ENCODE measurements at regions not wholly inside any gene's neighbourhood (a gene's known extent, or its start where the extent isn't known, plus 50 kb on each side); places are given as distances from the start of the nearest gene placed in this dataset.
"Not testable (repeated sequence)": the region's sequence is repeated elsewhere in the genome, so short reads cannot be mapped to it uniquely, and the experiment has no call there.

DNA sequence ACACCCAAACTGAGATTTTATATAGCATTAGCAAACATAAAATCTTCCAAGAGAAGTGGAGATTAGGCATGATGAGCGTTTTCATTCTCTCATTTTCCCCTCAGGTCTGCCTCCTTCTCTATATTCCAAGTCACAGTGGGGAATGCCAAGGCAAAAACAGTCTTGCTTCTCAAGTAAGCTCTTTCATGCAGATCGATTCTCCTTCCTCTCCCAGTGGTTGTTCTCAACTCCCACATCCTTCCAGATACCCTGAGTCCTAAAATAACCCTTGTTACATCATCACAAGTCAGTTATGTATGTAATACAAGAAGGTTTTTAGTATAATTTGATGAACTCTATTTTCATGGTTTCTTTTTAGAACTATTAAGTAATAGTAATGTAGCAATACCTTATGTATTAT is 150.6 kb downstream of the TXNL1 start:
- no peak for DNase-seq

DNA sequence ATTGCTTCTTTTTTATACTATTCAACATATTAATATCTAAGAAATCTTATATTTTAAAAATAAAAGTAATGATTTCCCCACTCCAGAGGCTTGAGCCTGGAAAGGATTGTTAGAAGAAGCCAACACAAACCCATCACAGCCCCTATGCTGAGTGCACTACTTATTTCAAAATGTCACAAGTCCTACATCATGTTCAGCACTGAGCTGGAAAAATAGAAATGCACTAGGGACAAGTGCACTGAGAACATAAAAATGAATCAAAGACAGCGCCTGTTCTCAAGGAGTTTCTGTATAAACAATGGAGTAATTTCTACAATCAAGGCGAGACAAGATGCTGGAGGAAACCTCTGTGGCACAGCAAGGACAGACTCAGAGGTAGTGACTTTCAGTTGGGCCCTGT is 155.0 kb downstream of the TXNL1 start:
- no peak for DNase-seq

DNA sequence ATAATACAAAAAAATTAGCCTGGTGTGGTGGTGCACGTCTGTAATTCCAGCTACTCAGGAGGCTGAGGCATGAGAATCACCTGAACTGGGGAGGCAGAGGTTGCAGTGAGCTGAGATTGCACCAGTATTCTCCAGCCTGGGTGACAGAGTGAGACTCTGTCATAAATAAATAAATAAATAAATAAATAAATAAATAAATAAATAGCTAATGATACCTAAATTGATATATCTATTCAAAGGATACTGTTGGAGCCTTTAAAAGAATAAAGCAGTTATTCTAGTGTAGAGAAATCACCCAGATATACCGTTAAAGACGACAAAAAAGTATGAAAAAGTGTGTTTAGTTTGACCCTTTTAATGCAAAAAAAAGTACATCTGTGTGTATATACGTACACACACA is 155.6 kb downstream of the TXNL1 start:
- not testable (repeated sequence) for DNase-seq

DNA sequence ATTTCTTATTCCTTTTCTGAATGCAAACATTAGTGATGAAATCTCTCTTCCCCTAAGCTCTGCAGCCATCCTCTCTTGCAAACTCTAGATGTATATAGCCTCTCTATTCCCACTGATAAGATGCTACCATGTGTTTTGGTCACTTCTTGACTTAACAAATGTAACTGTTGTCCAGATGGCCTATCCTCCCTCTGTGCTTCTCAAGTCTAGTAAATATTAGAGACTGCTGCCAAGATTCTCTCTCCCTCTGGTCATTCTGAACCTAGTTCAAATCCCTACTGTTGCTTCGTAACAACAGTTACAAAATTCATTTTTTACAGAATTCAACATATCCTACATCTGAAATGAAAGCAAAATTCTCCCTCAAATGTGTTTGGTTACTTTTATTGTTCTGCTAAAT is 156.6 kb downstream of the TXNL1 start:
- no peak for DNase-seq

DNA sequence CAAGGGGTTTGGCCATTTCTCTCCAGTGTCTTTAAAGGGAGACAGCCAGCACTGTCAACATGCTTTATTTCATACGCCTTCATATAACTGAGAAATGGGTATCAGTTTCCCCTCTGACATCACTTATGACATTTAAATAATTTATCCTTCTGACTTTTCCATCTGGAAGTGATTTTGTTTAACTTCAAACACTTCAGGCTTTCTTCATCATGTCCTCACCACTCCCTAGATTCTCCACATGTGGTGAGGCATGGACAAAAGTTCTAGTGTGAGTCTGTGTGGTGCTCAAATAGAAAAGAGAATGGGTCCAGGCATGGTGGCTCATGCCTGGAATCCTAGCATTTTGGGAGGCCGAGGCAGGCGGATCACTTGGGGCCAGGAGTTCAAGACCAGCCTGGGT is 158.6 kb downstream of the TXNL1 start:
- no peak for DNase-seq

DNA sequence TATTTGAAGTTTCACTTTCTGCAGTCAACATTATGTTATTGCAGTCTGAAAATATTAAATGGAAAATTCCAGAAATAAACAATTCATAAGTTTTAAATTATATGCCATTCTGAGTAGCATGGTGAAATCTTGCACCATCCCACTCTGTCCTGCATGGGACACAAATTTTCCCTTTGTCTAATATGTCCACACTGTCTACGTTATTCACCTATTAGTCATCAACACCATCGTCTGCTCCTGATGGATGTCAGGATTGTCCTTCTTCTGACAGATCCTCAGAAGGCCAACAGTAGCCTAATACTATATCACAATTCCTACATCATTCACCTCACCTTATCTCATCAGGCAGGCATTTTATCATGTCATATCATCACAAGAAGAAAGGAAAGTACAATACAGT is 163.1 kb downstream of the TXNL1 start:
- DNase-seq = no peak

DNA sequence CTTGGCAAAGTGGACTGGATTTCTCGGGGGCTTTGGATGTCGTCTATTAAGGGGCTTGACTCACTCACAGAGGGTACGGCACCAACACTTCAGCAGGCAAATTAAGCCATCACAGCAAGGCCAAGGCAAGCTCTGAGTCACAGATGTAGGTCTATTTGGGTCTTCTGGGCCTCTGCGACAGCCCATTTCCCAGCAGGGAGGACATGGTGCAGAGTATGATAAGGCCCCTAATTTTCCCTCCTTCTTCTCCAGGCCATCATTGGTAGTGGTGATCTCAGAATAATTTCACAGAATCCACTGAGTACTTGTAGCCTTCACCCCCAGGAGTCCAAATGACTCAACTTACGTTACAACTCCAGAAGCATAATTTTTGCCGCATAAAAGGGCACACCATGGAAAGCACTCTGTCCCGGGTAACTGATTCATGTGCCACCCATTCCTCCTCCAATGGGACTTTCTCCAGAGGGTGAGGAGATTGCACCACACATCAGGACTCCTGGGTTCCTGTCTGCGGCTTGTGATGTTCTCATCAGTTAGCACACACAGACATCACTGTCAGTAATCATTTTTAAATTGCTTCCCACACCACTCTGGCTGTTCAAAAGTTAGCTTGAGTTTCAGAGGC is 164.9 kb downstream of the TXNL1 start:
- DNase-seq = no peak

DNA sequence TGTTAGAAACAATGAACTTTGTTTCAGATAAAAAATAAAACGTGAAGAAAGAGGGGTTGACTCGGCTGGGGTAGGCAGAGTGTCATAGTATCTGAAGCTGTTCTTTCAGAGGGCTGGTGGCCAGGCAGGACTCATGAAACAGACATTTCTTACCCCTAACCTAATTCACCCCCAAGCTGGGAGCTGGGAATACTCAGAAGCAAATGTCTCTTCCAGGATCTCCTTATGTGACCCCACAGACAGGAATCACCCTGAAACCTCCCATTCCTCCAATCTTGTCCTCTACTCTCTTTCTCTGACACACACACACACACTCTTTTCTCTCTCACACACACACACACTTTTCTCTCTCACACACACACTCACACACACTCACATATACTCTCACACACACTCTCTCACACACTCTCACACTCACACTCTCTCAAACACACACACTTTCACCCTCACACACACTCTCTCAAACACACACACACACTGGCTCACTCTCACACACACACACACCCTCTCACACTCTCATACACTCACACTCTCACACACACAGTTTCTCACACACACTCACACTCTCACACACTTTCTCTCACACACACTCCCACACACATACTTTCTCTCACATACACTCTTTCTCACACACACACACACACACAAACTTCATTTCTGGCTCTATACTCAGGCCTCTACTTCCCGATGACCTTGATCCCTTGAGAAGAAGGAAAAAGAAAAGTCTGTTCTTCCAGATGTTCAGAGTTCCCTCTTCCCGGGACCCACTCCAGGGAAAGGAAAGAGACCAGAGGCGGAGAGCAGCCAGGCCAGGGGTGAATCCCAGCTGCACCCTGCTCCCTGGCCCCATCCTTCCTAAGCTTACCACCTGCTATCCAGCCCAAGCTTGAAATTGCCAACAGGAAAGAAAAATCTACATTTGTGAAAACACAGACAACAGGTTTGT is 167.7 kb downstream of the TXNL1 start:
- DNase-seq = no peak

DNA sequence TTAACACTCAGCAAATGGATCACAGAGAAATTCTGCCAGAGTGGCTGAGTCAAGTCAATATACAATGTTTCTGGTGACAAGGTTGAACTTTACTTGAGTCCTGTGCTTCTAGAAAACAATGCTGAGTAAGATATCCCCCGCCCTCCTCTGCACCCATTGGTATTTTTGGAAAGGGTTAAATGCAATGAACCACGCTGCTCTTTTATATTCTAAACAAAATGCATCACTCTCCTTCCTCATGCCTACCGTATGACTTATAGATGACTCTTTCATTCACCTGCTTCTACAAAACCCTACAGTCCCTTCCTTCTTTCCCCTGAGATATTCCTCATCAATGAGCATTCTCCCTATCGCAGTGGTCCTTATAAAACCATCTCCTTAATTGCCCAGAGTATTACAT is 168.8 kb downstream of the TXNL1 start:
- no peak for DNase-seq

DNA sequence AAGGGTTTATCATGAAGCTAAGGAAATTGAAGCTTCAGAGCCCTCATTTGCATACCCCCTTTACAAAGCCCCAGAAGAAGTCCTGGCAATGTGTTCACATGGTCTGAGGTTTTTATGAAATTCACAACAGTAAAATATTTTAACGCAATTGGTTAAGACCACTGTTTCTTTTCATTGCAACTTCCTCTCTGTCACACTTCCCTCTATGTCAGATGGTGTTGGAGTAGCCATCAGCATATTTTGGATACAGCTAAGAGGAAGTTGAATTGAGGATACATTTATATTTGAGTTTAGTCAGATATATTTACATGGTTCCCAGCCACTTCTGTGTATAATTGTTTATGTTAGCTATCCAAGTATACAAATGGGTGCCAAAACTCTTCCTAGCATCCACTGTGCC is 170.0 kb downstream of the TXNL1 start:
- no peak for DNase-seq

DNA sequence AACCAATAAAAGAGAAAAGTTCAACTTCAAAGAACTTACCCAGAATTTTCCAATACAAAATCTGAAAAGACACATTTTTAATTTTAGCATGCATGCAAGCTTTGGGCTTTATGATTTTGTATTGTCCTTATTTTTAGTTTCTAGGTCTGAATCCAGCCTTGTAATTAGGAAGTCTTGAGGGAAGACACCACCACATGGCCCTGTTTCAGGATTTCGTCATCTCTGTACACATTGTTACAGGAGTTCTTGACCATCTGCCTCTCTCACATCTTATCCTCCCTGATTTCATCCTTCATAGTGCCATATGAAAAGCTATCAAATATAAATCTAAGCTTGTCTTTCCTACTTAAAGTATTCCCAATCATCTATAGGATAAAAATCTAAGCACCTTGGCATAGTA is 176.1 kb downstream of the TXNL1 start:
- no peak for DNase-seq

DNA sequence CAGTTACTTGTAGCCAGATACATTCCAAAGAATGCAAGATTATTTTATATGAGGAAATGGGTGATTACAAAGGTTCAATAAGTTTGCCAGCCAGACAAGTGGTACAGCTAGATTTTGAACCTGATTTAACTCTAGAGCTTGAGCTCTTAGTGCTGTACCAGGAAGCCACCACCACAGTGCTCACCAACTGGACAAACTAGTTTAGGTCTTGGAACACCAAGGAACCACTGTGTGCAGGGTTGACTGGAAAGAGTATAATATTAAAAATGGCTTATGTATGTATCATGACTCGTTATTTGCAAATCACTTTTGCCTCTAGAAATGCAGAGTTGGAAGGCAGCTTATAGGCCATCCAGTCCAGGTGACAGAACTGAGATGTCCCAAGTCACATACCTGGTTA is 177.2 kb downstream of the TXNL1 start:
- no peak for DNase-seq

DNA sequence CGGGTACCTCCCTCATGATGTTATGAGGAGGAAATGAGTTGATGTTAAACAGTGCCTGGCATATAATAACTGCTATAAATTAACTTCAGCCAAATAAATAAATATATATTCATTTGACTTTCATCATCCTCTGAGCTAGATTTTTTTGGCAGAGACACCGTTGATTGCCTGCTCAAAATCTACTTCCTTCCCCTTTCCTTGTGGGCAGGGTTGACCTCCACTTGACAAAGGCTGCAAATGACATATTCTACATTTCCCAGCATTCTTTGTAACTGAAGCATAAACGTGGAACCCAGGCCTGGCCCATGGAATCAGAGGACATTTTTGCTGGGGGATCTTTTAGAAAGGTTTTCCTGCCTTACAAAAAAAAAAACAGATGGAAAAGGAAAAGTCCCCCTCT is 177.8 kb downstream of the TXNL1 start:
- DNase-seq = no peak

DNA sequence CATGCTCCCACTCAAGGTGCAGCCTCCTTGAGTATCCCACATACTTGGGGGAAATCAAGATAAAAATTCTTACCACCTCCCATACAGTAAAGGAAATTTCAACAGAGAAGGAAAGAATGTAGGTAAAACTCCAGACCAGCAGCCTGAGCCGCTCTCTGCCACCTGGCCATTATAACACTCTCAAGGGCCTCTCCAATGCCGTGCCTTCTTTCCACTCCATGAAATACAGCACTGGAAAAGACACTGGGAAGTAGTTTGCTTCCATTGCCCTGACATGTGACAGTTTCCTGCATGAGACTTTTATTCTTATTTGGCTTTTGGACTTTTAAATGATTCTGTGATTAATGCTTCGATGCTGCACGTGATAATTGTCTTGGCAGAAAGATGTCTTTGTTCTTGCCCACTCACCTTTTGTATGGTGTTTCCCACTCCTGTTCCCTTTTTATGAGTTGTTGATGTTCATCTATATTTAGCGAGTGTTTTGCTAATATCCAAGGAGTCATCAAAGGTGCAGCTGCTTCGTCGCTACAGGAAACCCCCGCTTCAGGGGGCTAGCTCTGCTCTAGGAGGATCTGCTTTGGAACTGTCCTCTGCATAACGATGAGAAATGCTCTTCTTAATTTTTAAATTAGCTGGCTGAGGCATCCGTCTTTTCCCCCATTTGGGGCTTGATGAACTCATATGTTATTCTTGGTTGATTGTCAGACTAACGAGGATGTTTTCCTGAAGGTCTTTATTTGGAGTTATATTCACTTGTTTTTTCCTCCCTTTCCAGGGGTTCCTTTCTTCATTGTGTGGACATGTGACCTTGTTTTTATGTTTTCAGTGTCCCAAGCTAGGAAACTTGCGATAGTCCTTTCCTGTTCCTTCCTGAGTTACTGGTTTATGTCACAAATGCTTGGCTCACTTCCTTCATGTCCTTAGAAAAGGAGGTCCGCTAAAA is 179.4 kb downstream of the TXNL1 start:
- no peak for DNase-seq

DNA sequence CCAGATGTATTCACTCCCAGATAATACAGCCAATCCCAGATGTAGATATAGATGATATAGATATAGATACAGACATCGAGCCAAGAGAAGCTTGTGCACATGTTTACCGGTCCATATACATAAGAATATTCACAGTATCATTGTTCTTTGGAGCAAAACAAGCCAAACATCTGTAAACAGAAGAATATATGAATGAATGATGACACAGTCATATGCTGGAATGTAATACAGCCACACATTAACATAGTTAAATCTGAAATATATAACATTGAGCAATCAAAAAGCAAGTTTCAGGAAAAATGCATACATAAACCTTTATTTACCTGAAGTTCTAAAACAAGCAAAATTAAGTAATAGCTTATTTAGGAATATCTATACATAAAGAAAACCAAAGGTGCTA is 182.5 kb downstream of the TXNL1 start:
- DNase-seq = no peak

DNA sequence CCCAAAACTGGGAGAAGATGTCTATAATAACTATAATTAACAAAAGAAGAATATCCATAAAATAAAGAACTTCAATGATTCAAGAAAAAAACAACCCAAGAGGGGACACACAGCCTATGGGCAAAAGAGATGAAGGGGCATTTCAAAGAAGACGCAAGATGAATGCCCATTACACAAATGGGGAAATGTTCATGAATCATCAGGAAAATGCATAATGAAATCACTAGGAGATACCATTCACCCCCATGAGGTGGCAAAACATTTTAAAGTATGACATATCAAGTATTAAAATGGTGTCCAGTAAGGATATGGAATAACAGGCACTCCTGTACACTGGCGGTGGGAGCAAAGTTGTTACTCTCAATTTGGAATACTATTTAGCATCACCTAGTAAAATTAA is 183.3 kb downstream of the TXNL1 start:
- DNase-seq = no peak

DNA sequence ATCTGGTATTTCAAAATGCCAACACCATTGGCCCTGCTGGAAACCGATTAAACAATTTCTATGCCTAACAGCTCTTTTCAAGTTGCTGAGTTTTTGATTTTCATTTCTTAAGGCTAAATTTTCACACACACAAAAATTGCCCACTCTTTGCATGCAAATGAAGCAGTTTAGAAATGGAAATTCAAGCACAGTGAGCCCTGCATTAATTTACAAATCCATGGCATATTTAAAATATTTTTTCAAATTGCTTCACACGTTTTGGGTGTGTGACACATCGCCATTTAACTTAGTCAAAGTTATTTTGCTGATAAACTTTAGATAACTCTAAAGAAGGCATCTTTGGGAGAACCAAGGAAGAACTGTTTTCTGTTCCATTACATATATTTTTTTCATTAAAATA is 184.8 kb downstream of the TXNL1 start:
- no peak for DNase-seq

DNA sequence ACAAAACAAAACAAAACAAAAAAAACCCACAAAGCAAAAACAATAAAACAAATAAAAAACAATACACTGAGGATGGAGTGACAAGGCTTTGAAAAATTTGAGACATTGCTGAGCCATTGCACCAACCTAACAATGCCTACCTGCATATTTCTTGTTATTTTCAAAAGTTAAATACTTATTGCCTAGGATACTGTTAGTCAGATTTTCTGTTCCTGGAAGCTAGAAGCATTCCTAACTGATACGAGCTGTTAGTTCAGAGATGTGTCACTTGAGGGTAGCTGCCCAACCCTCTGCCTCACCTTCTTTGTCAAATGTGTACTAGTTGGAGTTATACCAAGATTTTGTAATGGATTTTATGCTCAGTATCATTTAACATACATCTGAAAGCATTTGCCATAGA is 187.2 kb downstream of the TXNL1 start:
- DNase-seq = no peak

DNA sequence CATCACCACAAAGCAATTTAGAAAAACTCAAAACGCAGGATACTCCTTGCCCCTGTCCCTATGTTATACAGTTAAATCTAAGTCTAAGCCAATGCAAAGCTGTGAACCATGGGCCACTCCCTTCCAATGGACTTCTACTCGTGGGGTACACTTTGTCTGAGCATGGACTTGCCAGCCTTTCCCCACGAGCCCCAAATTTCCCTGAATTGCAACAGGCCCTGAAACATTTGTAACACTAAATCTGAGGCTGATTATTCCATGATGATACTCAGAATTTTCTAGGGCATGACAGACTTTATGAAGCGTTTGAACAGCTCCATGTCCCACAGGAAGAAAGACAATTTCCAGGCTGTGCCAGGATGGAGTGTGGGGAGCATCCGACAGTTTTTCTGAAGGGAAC is 189.6 kb downstream of the TXNL1 start:
- DNase-seq = no peak

DNA sequence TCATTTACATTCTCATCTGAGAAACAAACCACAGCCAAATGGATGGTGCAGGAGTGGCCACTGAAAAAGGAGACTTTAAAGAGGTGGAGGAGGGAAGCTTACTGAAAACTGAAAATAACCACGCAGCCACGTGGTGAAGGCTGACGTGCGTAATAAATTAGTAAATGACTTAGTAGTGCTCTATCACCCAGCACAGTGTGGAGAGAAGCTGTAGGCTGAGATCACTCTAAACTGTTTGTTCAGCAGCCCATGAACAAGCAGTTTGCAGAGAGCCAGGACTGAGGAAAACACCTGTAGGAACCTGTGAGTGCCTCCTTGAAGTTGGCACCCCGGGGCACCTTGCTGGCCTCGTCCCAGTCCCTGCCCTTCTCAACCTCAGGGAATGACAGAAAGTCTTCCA is 193.0 kb downstream of the TXNL1 start:
- no peak for DNase-seq

DNA sequence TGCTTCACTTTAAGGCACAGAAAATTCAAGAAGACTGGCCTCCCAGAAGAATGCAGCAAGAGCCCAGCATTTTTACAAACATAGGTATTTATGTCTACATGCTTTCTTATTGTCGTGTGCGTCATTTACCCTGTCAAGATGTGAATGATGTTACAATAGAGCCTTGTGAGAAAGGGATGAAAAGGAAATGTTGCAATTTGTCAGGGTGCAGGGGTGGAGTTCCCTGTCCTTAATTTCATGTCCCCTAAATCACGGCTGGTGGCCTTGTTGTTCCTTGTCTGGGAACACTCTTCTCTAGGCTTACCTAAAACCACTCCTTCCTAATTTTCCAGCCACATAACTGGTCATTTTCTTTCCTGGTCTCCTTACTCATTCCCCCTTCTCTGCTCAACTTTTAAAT is 194.2 kb downstream of the TXNL1 start:
- no peak for DNase-seq

DNA sequence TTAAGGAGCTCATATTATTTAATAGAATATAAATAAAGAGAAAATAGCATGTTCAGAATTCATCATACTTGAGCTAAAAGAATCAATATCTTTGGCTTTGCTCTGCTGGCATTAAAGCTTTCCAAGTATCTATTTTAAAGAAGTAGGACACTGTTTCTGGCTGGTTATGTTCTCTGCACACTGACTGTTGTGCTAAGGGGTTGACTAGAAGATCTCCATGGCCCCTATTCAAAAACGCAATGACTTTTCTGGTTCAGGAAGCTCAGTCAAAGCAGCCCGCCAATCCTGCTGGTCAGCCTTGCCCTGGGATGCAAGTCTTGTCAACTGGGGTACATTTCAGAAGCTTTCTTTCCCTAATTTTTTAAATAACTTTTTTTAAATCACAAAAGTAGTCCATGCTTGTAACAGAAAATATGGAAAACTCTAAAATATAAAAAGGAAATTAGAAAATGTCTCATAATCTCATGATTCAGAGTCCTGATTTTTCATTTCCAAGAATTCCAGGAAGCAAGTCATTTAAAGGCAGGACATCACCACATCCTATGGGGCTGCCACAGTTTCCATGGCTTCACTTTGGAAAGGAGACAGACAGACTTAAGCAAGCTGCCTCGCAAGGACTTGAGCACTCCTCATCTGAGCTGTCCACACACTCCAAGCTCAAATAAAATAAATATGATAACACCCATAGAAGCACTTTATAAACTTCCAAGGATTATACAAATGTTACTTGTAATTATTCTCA is 195.1 kb downstream of the TXNL1 start:
- no peak for DNase-seq

DNA sequence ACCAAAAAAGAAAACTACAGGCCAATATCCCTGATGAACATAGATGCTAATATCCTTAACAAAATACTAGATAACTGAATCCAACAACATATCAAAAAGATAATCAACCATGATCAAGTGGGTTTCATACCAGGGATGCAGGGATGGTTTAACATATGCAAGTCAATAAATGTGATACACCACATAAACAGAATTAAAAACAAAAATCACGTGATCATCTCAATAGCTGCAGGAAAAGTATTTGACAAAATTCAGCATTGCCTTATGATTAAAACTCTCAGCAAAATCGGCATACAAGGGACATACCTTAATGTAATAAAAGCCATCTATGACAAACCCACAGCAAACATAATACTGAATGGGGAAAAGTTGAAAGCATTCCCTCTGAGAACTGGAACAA is 199.9 kb downstream of the TXNL1 start:
- DNase-seq = not testable (repeated sequence)

All from CD4-positive, alpha-beta T cell treated with Interferon gamma for 1 hour (primary cell).